Tibial artery (tissue), 4 donors: ENCODE measurements at regions not wholly inside any gene's neighbourhood (a gene's known extent, or its start where the extent isn't known, plus 50 kb on each side); places are given as distances from the start of the nearest gene placed in this dataset.

Experiments used
- DNase-seq, 2 donors: peaks; one replicate each; pipeline ENCODE4 v3.0.0-alpha.2; 2019
- H3K27ac ChIP-seq, 2 donors: fragments of 200-600 bp; sonication (generic) in 1 of 2; 1 replicate in 1 of 2; 2 replicates in 1 of 2; pipeline ENCODE4 v1.5.1; 2018 to 2019; ENCODE audit warnings: mild to moderate bottlenecking in 1 of 2
- H3K27me3 ChIP-seq, 2 donors: fragments of 200-600 bp; sonication (generic) in 1 of 2; one replicate each; pipeline versions ENCODE4 v1.5.1 to v1.6.0; 2016 to 2019
- H3K36me3 ChIP-seq, 3 donors: fragments of 200-600 bp; sonication (generic) in 2 of 3; one replicate each; pipeline ENCODE4 v1.5.1; 2016 to 2019; ENCODE audit warnings: mild to moderate bottlenecking in 2 of 3
- H3K4me1 ChIP-seq, 4 donors: fragments of 200-600 bp; sonication (generic) in 2 of 4; 1 replicate in 3 of 4; 2 replicates in 1 of 4; pipeline ENCODE4 v1.5.1; 2016 to 2019
- H3K4me3 ChIP-seq, 2 donors: fragments of 200-600 bp; sonication (generic) in 1 of 2; 1 replicate in 1 of 2; 2 replicates in 1 of 2; pipeline ENCODE4 v1.5.1; 2018 to 2019; ENCODE audit warnings: mild to moderate bottlenecking in 2 of 2
- H3K9me3 ChIP-seq, 3 donors: fragments of 200-600 bp; sonication (generic) in 1 of 3; one replicate each; pipeline ENCODE4 v1.5.1; 2016 to 2019
- CTCF ChIP-seq, 2 experiments: fragments of 200-600 bp in 1 of 2; fragments of 450-650 bp in 1 of 2; IDR thresholded peaks; one replicate each; pipeline ENCODE4 v1.5.1; 2017 to 2019; ENCODE audit warnings: antibody characterized with exemption in 2 of 2, mild to moderate bottlenecking in 1 of 2, moderate library complexity in 1 of 2
- intact Hi-C: fragments of 100-400 bp; cut with DNase I; formaldehyde crosslinking; loops from one replicate; pipeline ENCODE4 v1.15.0; 2023; ENCODE audit warnings: low total_unique reads

GRCh38 chrY:19059733-19060132 lies 286.2 kb upstream of the HSFY2 start:
- Histone ChIP-seq H3K9me3 (no peaks in the 10 kb centered on the region), H3K36me3 (no peaks in the 10 kb centered on the region), H3K27me3 (no peaks in the 10 kb centered on the region), H3K27ac (no peak overlapping the region), H3K4me1 (peaks cover 0 to 17% (median 0%) of the 10 kb centered on the region in 4 donors), H3K4me3 (no peak overlapping the region)
- intact Hi-C loops = no loop called here
- DNase-seq = no peak
- no peak for TF ChIP-seq CTCF (IDR thresholded peaks at IDR 0.05)

GRCh38 chrY:19058831-19059370 lies 285.4 kb upstream of the HSFY2 start:
- H3K36me3 ChIP-seq = no peaks in the 10 kb centered on the region
- no peak overlapping the region for H3K4me3 ChIP-seq
- no peaks in the 10 kb centered on the region for H3K9me3 ChIP-seq
- DNase-seq = no peak
- no peaks in the 10 kb centered on the region for H3K27me3 ChIP-seq
- peaks cover 0 to 17% (median 0%) of the 10 kb centered on the region in 4 donors for H3K4me1 ChIP-seq
- TF ChIP-seq CTCF (IDR thresholded peaks at IDR 0.05) = no peak
- no peak overlapping the region for H3K27ac ChIP-seq
- intact Hi-C loops = no loop called here

GRCh38 chrY:19056138-19056469 lies 282.6 kb upstream of the HSFY2 start:
- no peaks in the 10 kb centered on the region for H3K36me3 ChIP-seq
- H3K27ac ChIP-seq = no peak overlapping the region
- no peak for TF ChIP-seq CTCF (IDR thresholded peaks at IDR 0.05)
- no peak overlapping the region for H3K4me3 ChIP-seq
- H3K4me1 ChIP-seq = peaks cover 0 to 23% (median 0%) of the 10 kb centered on the region in 4 donors
- no peaks in the 10 kb centered on the region for H3K9me3 ChIP-seq
- DNase-seq = no peak
- no peaks in the 10 kb centered on the region for H3K27me3 ChIP-seq
- intact Hi-C loops = no loop called here

- peaks cover 0 to 23% (median 0%) of the 10 kb centered on the region in 4 donors for H3K4me1 ChIP-seq
- H3K9me3 ChIP-seq = no peaks in the 10 kb centered on the region
- H3K27me3 ChIP-seq = no peaks in the 10 kb centered on the region
- no peaks in the 10 kb centered on the region for H3K36me3 ChIP-seq
- no peak for DNase-seq
- H3K27ac ChIP-seq = no peak overlapping the region
- no peak for TF ChIP-seq CTCF (IDR thresholded peaks at IDR 0.05)
- intact Hi-C loops = no loop called here
- H3K4me3 ChIP-seq = no peak overlapping the region
Observed at GRCh38 chrY:19055232-19056137, 281.9 kb upstream of the HSFY2 start.

GRCh38 chrY:19053806-19054205 lies 280.3 kb upstream of the HSFY2 start:
- intact Hi-C loops = no loop called here
- peaks cover 0 to 23% (median 0%) of the 10 kb centered on the region in 4 donors for H3K4me1 ChIP-seq
- no peaks in the 10 kb centered on the region for H3K27me3 ChIP-seq
- H3K9me3 ChIP-seq = no peaks in the 10 kb centered on the region
- H3K36me3 ChIP-seq = no peaks in the 10 kb centered on the region
- H3K27ac ChIP-seq = no peak overlapping the region
- no peak for DNase-seq
- H3K4me3 ChIP-seq = no peak overlapping the region
- no peak for TF ChIP-seq CTCF (IDR thresholded peaks at IDR 0.05)
